HUES48 (cell line): ENCODE measurements at regions not wholly inside any gene's neighbourhood (a gene's known extent, or its start where the extent isn't known, plus 50 kb on each side); places are given as distances from the start of the nearest gene placed in this dataset.

Source experiments
- H3K27ac ChIP-seq: one replicate; pipeline ENCODE4 v1.7.0; 2013; ENCODE audit warnings: low read depth, low read length, inconsistent platforms
- H3K27me3 ChIP-seq: 2 replicates; pipeline ENCODE4 v1.6.1; 2013; ENCODE audit warnings: mild to moderate bottlenecking, low read length; ENCODE audit not compliant: control insufficient read depth, insufficient read depth
- H3K36me3 ChIP-seq: 2 replicates; pipeline ENCODE4 v1.6.1; 2013; ENCODE audit warnings: low read length; ENCODE audit not compliant: control insufficient read depth, insufficient read depth
- H3K4me1 ChIP-seq: 2 replicates; pipeline ENCODE4 v1.6.1; 2013; ENCODE audit warnings: mild to moderate bottlenecking, low read length; ENCODE audit not compliant: control insufficient read depth, insufficient read depth
- H3K4me3 ChIP-seq: 2 replicates; pipeline ENCODE4 v1.5.1; 2013; ENCODE audit warnings: mild to moderate bottlenecking, low read depth, low read length
- H3K9ac ChIP-seq: 2 replicates; pipeline ENCODE4 v1.6.1; 2013; ENCODE audit warnings: mild to moderate bottlenecking, low read depth, low read length, moderate library complexity
- H3K9me3 ChIP-seq: 2 replicates; pipeline ENCODE4 v1.6.1; 2013; ENCODE audit warnings: low read length; ENCODE audit not compliant: control insufficient read depth, insufficient read depth

GRCh38 chr2:6493266-6493665, 372.4 kb downstream of the CMPK2 start:
- no peaks in the 10 kb centered on the region for H3K9me3 ChIP-seq
- no peak overlapping the region for H3K9ac ChIP-seq
- H3K4me3 ChIP-seq = no peak overlapping the region
- H3K36me3 ChIP-seq = no peaks in the 10 kb centered on the region
- no peak overlapping the region for H3K27ac ChIP-seq
- H3K4me1 ChIP-seq = no peaks in the 10 kb centered on the region
- H3K27me3 ChIP-seq = no peaks in the 10 kb centered on the region

- H3K36me3 ChIP-seq = no peaks in the 10 kb centered on the region
- no peaks in the 10 kb centered on the region for H3K4me1 ChIP-seq
- H3K4me3 ChIP-seq = no peak overlapping the region
- no peaks in the 10 kb centered on the region for H3K27me3 ChIP-seq
- H3K9ac ChIP-seq = no peak overlapping the region
- no peak overlapping the region for H3K27ac ChIP-seq
- no peaks in the 10 kb centered on the region for H3K9me3 ChIP-seq
Measured at GRCh38 chr2:6493669-6494068, 372.0 kb downstream of the CMPK2 start.

- Histone ChIP-seq H3K4me3 (no peak overlapping the region), H3K4me1 (no peaks in the 10 kb centered on the region), H3K27ac (no peak overlapping the region), H3K9ac (no peak overlapping the region), H3K9me3 (no peaks in the 10 kb centered on the region), H3K27me3 (no peaks in the 10 kb centered on the region), H3K36me3 (no peaks in the 10 kb centered on the region)
Measured at GRCh38 chr2:6495466-6495865, 370.2 kb downstream of the CMPK2 start.

- no peaks in the 10 kb centered on the region for H3K4me1 ChIP-seq
- H3K9me3 ChIP-seq = no peaks in the 10 kb centered on the region
- no peak overlapping the region for H3K27ac ChIP-seq
- H3K27me3 ChIP-seq = no peaks in the 10 kb centered on the region
- no peaks in the 10 kb centered on the region for H3K36me3 ChIP-seq
- no peak overlapping the region for H3K4me3 ChIP-seq
- no peak overlapping the region for H3K9ac ChIP-seq
Measured at GRCh38 chr2:6496376-6496775, 369.3 kb downstream of the CMPK2 start.

GRCh38 chr2:6497048-6497447, 368.7 kb downstream of the CMPK2 start:
- Histone ChIP-seq H3K9ac (no peak overlapping the region), H3K9me3 (no peaks in the 10 kb centered on the region), H3K27ac (no peak overlapping the region), H3K36me3 (no peaks in the 10 kb centered on the region), H3K4me1 (no peaks in the 10 kb centered on the region), H3K4me3 (no peak overlapping the region), H3K27me3 (no peaks in the 10 kb centered on the region)

GRCh38 chr2:6498841-6499240, 366.9 kb downstream of the CMPK2 start:
- Histone ChIP-seq H3K27me3 (no peaks in the 10 kb centered on the region), H3K4me3 (no peak overlapping the region), H3K9ac (no peak overlapping the region), H3K36me3 (no peaks in the 10 kb centered on the region), H3K9me3 (no peaks in the 10 kb centered on the region), H3K27ac (no peak overlapping the region), H3K4me1 (no peaks in the 10 kb centered on the region)

GRCh38 chr2:6499691-6500090, 366.0 kb downstream of the CMPK2 start:
- Histone ChIP-seq H3K27ac (no peak overlapping the region), H3K4me1 (no peaks in the 10 kb centered on the region), H3K9ac (no peak overlapping the region), H3K9me3 (no peaks in the 10 kb centered on the region), H3K4me3 (no peak overlapping the region), H3K36me3 (no peaks in the 10 kb centered on the region), H3K27me3 (no peaks in the 10 kb centered on the region)

- Histone ChIP-seq H3K27ac (no peak overlapping the region), H3K9ac (no peak overlapping the region), H3K4me3 (no peak overlapping the region), H3K36me3 (no peaks in the 10 kb centered on the region), H3K4me1 (no peaks in the 10 kb centered on the region), H3K27me3 (no peaks in the 10 kb centered on the region), H3K9me3 (no peaks in the 10 kb centered on the region)
Measured at GRCh38 chr2:6506361-6506794, 359.3 kb downstream of the CMPK2 start.

GRCh38 chr2:6506859-6507258, 358.8 kb downstream of the CMPK2 start:
- Histone ChIP-seq H3K27me3 (no peaks in the 10 kb centered on the region), H3K27ac (no peak overlapping the region), H3K4me3 (no peak overlapping the region), H3K9me3 (no peaks in the 10 kb centered on the region), H3K36me3 (no peaks in the 10 kb centered on the region), H3K9ac (no peak overlapping the region), H3K4me1 (no peaks in the 10 kb centered on the region)

GRCh38 chr2:6510532-6510931, 355.2 kb downstream of the CMPK2 start:
- Histone ChIP-seq H3K36me3 (no peaks in the 10 kb centered on the region), H3K27ac (no peak overlapping the region)

GRCh38 chr2:6512589-6512988, 353.1 kb downstream of the CMPK2 start:
- H3K36me3 ChIP-seq = no peaks in the 10 kb centered on the region
- H3K27ac ChIP-seq = no peak overlapping the region
- no peaks in the 10 kb centered on the region for H3K4me1 ChIP-seq
- no peaks in the 10 kb centered on the region for H3K27me3 ChIP-seq
- H3K4me3 ChIP-seq = no peak overlapping the region
- no peaks in the 10 kb centered on the region for H3K9me3 ChIP-seq
- no peak overlapping the region for H3K9ac ChIP-seq

More at GRCh38 chr2:6510532-6510931, 355.2 kb downstream of the CMPK2 start:
- no peaks in the 10 kb centered on the region for H3K9me3 ChIP-seq
- no peak overlapping the region for H3K4me3 ChIP-seq
- no peaks in the 10 kb centered on the region for H3K4me1 ChIP-seq
- H3K27me3 ChIP-seq = no peaks in the 10 kb centered on the region
- no peak overlapping the region for H3K9ac ChIP-seq

GRCh38 chr2:6516674-6517073, 349.0 kb downstream of the CMPK2 start:
- Histone ChIP-seq H3K9ac (no peak overlapping the region), H3K36me3 (no peaks in the 10 kb centered on the region), H3K4me3 (no peak overlapping the region), H3K9me3 (no peaks in the 10 kb centered on the region), H3K27ac (no peak overlapping the region), H3K4me1 (0 out of 2 replicates have a peak, but pooled peaks cover 2% of the 10 kb centered on the region), H3K27me3 (no peaks in the 10 kb centered on the region)
